Colonic mucosa (tissue), 4 donors: ENCODE measurements at regions not wholly inside any gene's neighbourhood (a gene's known extent, or its start where the extent isn't known, plus 50 kb on each side); places are given as distances from the start of the nearest gene placed in this dataset.

ENCODE experiments used
- DNase-seq: peaks from one replicate; pipeline ENCODE4 v3.0.0-alpha.2; 2020
- H3K27ac ChIP-seq: fragments of 200-600 bp; one replicate; pipeline ENCODE4 v1.8.0; 2021
- H3K27me3 ChIP-seq: fragments of 200-600 bp; one replicate; pipeline ENCODE4 v1.8.0; 2021
- H3K36me3 ChIP-seq: fragments of 200-600 bp; one replicate; pipeline ENCODE4 v1.8.0; 2021
- H3K4me1 ChIP-seq: fragments of 200-600 bp; one replicate; pipeline ENCODE4 v1.8.0; 2021; ENCODE audit warnings: mild to moderate bottlenecking
- H3K4me3 ChIP-seq: fragments of 200-600 bp; one replicate; pipeline ENCODE4 v1.8.0; 2021
- H3K9ac ChIP-seq, 2 donors: one replicate each; pipeline ENCODE4 v1.7.0; 2013; ENCODE audit warnings: control low read depth in 2 of 2, low read depth in 2 of 2, low read length in 2 of 2
- H3K9me3 ChIP-seq: fragments of 200-600 bp; one replicate; pipeline ENCODE4 v1.8.0; 2021
- intact Hi-C: fragments of 100-400 bp; cut with DNase I; formaldehyde crosslinking; loops from one replicate; pipeline ENCODE4 v1.14.1; 2022
- TF ChIP-seq, protein P1 (sequence below): fragments of 200-600 bp; IDR thresholded peaks from one replicate; pipeline ENCODE4 v1.8.0; 2022; ENCODE audit warnings: antibody characterized with exemption, mild to moderate bottlenecking
- donor health status: healthy.
- donor health status: DM: no; HTN: no; CAD: no.
- donor health status: DM: no; HTN: no; CAD: no.

GRCh38 chr2:109061736-109062135 is 67.3 kb upstream of the SH3RF3 start:
- intact Hi-C loops: no loop called here
- Histone ChIP-seq H3K4me1 (no peaks in the 10 kb centered on the region), H3K36me3 (no peaks in the 10 kb centered on the region), H3K27ac (no peak overlapping the region), H3K9me3 (no peaks in the 10 kb centered on the region), H3K27me3 (no peaks in the 10 kb centered on the region), H3K9ac (no peak overlapping the region), H3K4me3 (no peak overlapping the region)
- TF ChIP-seq, protein P1, sequence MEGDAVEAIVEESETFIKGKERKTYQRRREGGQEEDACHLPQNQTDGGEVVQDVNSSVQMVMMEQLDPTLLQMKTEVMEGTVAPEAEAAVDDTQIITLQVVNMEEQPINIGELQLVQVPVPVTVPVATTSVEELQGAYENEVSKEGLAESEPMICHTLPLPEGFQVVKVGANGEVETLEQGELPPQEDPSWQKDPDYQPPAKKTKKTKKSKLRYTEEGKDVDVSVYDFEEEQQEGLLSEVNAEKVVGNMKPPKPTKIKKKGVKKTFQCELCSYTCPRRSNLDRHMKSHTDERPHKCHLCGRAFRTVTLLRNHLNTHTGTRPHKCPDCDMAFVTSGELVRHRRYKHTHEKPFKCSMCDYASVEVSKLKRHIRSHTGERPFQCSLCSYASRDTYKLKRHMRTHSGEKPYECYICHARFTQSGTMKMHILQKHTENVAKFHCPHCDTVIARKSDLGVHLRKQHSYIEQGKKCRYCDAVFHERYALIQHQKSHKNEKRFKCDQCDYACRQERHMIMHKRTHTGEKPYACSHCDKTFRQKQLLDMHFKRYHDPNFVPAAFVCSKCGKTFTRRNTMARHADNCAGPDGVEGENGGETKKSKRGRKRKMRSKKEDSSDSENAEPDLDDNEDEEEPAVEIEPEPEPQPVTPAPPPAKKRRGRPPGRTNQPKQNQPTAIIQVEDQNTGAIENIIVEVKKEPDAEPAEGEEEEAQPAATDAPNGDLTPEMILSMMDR: no peak
- DNase-seq: no peak

- TF ChIP-seq, protein P1: no peak
- intact Hi-C loops: no loop called here
- no peaks in the 10 kb centered on the region for H3K27me3 ChIP-seq
- no peak for DNase-seq
- H3K4me1 ChIP-seq: no peaks in the 10 kb centered on the region
- no peak overlapping the region for H3K27ac ChIP-seq
- no peak overlapping the region for H3K9ac ChIP-seq
- H3K9me3 ChIP-seq: no peaks in the 10 kb centered on the region
- no peaks in the 10 kb centered on the region for H3K36me3 ChIP-seq
- H3K4me3 ChIP-seq: no peak overlapping the region
These were observed 68.5 kb upstream of the SH3RF3 start for GRCh38 chr2:109060496-109060895.

- no peaks in the 10 kb centered on the region for H3K36me3 ChIP-seq
- no peak for DNase-seq
- H3K9me3 ChIP-seq: no peaks in the 10 kb centered on the region
- no peak overlapping the region for H3K9ac ChIP-seq
- H3K4me1 ChIP-seq: no peaks in the 10 kb centered on the region
- no peak overlapping the region for H3K4me3 ChIP-seq
- TF ChIP-seq, protein P1: no peak
- intact Hi-C loops: no loop called here
- H3K27ac ChIP-seq: no peak overlapping the region
- no peaks in the 10 kb centered on the region for H3K27me3 ChIP-seq
These were observed 69.4 kb upstream of the SH3RF3 start for GRCh38 chr2:109059474-109060165.

DNA sequence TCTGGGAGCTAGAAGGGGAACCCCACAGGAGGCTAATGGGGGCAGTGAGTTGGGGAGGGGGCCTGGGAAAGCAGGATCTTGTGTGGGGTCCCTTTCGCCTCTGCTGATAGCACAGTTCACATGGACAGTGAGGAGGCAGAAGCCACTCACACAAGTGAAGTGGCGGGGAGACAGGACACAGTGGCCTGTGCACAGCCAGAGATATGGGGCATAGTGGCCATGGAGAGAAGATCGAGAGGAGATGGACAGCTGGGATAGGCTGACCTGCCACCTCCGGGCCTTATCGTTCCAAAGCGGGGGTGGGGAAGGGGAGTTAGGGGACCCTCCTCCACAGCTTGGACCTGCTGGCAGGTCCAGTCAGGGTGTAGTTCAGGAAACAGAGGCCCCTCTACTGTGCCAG is 69.8 kb upstream of the EDAR start:
- Histone ChIP-seq H3K4me1 (no peaks in the 10 kb centered on the region), H3K27me3 (no peaks in the 10 kb centered on the region), H3K9me3 (no peaks in the 10 kb centered on the region), H3K27ac (no peak overlapping the region), H3K4me3 (no peak overlapping the region), H3K36me3 (no peaks in the 10 kb centered on the region), H3K9ac (no peak overlapping the region)
- DNase-seq: no peak
- intact Hi-C loops: no loop called here
- TF ChIP-seq, protein P1: no peak

DNA sequence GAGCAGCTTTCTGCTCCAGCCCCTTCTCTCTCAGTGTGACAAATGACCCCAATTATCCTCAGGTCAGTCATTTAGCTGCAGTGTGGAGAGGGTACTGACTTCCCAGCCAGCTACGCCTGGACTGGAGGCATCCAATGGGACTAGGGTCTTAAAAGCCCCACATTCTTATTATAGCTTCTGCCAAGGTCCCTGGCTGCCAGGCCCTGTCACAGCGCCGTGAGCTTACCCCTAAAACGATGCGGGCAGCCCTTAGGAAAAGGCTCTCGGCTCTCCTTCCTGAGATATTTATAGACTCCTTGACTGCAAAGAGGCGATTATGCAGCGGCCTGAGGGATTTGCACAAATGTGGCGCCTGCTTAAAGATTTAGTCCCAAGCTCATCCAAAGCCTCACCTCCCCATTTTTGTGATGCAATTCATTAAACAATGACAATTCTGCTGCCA is 69.2 kb upstream of the EDAR start:
- no peak for DNase-seq
- TF ChIP-seq, protein P1: no peak
- H3K36me3 ChIP-seq: no peaks in the 10 kb centered on the region
- no peaks in the 10 kb centered on the region for H3K27me3 ChIP-seq
- H3K4me1 ChIP-seq: no peaks in the 10 kb centered on the region
- intact Hi-C loops: no loop called here
- H3K9ac ChIP-seq: no peak overlapping the region
- no peaks in the 10 kb centered on the region for H3K9me3 ChIP-seq
- H3K27ac ChIP-seq: no peak overlapping the region
- no peak overlapping the region for H3K4me3 ChIP-seq
